Gastrocnemius medialis (tissue), 4 donors: ENCODE measurements at regions not wholly inside any gene's neighbourhood (a gene's known extent, or its start where the extent isn't known, plus 50 kb on each side); places are given as distances from the start of the nearest gene placed in this dataset.

Experiments used
- POLR2A ChIP-seq, 2 donors: fragments of 450-650 bp; IDR thresholded peaks; one replicate each; pipeline ENCODE4 v1.6.1; 2017; ENCODE audit warnings: antibody characterized with exemption in 2 of 2, mild to moderate bottlenecking in 2 of 2, moderate library complexity in 2 of 2
- TF ChIP-seq, protein P1 (sequence below), 5 experiments: fragments of 450-650 bp in 3 of 5; fragments of 200-600 bp in 2 of 5; sonication (generic) in 2 of 5; IDR thresholded peaks in 4 of 5; conservative IDR thresholded peaks in 1 of 5; 1 replicate in 4 of 5; 2 replicates in 1 of 5; pipeline ENCODE4 v1.5.1; 2016 to 2019; ENCODE audit warnings: antibody characterized with exemption in 5 of 5, mild to moderate bottlenecking in 3 of 5, moderate library complexity in 3 of 5

DNA sequence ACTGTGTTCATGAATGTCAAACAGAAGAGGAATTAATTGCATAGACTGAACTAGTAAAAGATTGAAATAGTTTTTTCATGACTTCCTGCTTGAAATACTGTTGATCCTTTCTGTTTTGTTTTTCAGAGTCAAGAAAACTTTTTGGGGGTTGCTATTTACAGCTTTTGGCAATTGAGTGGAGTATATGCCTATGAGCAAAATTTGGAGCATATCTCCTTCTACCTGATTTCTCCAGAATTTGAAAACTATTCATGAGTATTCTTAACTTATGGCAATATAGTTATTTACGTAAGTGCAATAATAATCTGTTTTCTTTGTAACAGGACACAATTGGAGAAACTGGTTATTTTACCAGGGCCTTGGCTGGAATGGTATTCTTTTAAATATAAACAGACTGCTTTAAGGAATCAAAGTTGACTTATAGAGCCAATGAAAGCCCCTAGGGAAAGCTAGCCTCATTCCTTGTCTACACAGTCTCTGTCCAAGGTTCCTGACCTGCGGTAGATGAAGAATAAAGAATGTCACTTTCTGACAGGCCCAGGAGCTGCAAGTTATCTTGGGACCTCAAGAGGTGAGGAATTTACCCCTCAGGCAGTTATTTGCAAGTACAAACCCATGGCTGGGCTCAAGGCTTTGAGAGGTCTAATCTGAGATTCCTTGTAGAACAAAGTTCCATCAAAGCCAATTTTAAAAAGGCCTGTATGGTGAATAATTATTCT, 193.5 kb upstream of the NDUFV2 start:
- TF ChIP-seq, protein P1, sequence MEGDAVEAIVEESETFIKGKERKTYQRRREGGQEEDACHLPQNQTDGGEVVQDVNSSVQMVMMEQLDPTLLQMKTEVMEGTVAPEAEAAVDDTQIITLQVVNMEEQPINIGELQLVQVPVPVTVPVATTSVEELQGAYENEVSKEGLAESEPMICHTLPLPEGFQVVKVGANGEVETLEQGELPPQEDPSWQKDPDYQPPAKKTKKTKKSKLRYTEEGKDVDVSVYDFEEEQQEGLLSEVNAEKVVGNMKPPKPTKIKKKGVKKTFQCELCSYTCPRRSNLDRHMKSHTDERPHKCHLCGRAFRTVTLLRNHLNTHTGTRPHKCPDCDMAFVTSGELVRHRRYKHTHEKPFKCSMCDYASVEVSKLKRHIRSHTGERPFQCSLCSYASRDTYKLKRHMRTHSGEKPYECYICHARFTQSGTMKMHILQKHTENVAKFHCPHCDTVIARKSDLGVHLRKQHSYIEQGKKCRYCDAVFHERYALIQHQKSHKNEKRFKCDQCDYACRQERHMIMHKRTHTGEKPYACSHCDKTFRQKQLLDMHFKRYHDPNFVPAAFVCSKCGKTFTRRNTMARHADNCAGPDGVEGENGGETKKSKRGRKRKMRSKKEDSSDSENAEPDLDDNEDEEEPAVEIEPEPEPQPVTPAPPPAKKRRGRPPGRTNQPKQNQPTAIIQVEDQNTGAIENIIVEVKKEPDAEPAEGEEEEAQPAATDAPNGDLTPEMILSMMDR (IDR thresholded peaks at IDR 0.05 in 4 of 5, conservative IDR thresholded peaks at IDR 0.05 in 1 of 5) = no peak
- no peak for TF ChIP-seq POLR2A (IDR thresholded peaks at IDR 0.05)
